ENCODE measurements at regions not wholly inside any gene's neighbourhood (a gene's known extent, or its start where the extent isn't known, plus 50 kb on each side); places are given as distances from the start of the nearest gene placed in this dataset.

DNA sequence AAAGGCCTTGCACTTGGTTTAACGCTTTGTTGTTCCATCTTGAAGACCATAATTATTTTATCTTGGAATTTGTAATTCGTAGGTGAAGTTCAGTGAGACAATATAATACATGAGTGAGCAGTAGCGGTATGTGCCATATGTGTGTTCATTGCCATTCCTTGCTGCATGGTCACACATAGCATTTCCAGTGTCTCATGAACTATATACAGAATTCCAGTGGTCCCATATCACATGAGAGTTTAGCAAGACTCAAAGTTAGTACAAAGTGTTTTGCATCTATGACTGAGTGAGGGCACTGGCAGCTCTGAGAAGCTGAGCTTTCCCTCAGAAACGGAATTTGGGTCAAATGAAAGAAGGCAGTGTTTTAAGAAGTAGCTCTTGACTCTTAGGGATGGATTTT lies 359.8 kb downstream of the FOXG1 start:
- Histone ChIP-seq H3K9me3 (replicated peaks in 1 of 2; ENCODE audit: control insufficient read depth in 1 of 2, insufficient read depth in 1 of 2, low read length in 2 of 2) (no peaks in the 10 kb centered on the region), H3K4me2 (replicated peaks; ENCODE audit: extremely low read depth, low read length, poor library complexity, severe bottlenecking) (no peak overlapping the region), H3K79me2 (ENCODE audit: insufficient read depth, low read length) (no peaks in the 10 kb centered on the region), H3K4me1 (ENCODE audit: control insufficient read depth in 1 of 2, insufficient read depth in 2 of 2, low read length in 2 of 2) (no peaks in the 10 kb centered on the region), H3K9ac (ENCODE audit: insufficient read depth, low read length, poor library complexity, severe bottlenecking) (no peak overlapping the region), H2AFZ (ENCODE audit: insufficient read depth, low read depth, low read length, poor library complexity, severe bottlenecking) (no peak overlapping the region), H3K4me3 (replicated peaks in 1 of 3; ENCODE audit: low read depth in 2 of 3, low read length in 3 of 3) (no peak overlapping the region), H3K27me3 (ENCODE audit: control insufficient read depth in 2 of 2, insufficient read depth in 2 of 2, low read length in 2 of 2) (no peaks in the 10 kb centered on the region), H4K20me1 (ENCODE audit: insufficient read depth, low read length) (no peaks in the 10 kb centered on the region), H3K36me3 (replicated peaks in 1 of 2; ENCODE audit: control insufficient read depth in 1 of 2, insufficient read depth in 2 of 2, low read length in 2 of 2) (no peaks in the 10 kb centered on the region), H3K27ac (ENCODE audit: low read depth in 1 of 2, low read length in 2 of 2) (no peak overlapping the region)
- peaks cover 0 to 4% (median 3%) of the 10 kb centered on the region in 7 donors for H3K9me3 Mint-ChIP-seq
- no peaks in the 10 kb centered on the region for H3K36me3 Mint-ChIP-seq
- intact Hi-C loops (cut with micrococcal nuclease): no loop called here
- DNase-seq: no peak
- TF ChIP-seq, protein P1, sequence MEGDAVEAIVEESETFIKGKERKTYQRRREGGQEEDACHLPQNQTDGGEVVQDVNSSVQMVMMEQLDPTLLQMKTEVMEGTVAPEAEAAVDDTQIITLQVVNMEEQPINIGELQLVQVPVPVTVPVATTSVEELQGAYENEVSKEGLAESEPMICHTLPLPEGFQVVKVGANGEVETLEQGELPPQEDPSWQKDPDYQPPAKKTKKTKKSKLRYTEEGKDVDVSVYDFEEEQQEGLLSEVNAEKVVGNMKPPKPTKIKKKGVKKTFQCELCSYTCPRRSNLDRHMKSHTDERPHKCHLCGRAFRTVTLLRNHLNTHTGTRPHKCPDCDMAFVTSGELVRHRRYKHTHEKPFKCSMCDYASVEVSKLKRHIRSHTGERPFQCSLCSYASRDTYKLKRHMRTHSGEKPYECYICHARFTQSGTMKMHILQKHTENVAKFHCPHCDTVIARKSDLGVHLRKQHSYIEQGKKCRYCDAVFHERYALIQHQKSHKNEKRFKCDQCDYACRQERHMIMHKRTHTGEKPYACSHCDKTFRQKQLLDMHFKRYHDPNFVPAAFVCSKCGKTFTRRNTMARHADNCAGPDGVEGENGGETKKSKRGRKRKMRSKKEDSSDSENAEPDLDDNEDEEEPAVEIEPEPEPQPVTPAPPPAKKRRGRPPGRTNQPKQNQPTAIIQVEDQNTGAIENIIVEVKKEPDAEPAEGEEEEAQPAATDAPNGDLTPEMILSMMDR (IDR thresholded peaks at IDR 0.05): no peak
- H3K27ac Mint-ChIP-seq: no peak overlapping the region
- no peaks in the 10 kb centered on the region for H3K27me3 Mint-ChIP-seq (ENCODE audit: low read depth in 3 of 3)
- no CpG with 5 or more reads among the region's 4 CpGs for whole genome bisulfite sequencing (ENCODE audit: insufficient coverage)
- H3K4me3 Mint-ChIP-seq: no peak overlapping the region
- no peaks in the 10 kb centered on the region for H3K4me1 Mint-ChIP-seq

DNA sequence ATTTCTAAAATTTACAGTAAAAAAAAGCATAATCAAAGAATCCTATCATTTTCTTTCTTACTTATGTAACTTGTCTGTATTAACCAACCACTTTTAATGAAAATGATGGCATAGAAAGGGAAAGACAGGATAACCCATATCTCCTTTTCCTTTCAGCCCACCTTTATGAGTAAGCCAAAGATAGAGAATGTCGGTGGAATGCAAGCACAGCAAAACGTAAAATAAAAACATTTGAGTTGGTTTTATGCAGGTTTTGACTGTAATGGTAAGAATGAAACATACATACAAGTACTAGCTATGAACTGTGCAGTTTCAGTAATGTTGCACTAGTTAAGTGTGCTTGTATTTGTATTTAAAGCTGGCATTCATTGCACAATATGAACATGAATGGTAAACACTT lies 360.3 kb downstream of the FOXG1 start:
- H3K27me3 Mint-ChIP-seq (ENCODE audit: low read depth in 3 of 3): no peaks in the 10 kb centered on the region

More for the DNA sequence above, 360.3 kb downstream of the FOXG1 start:
- Histone ChIP-seq H3K4me2 (replicated peaks; ENCODE audit: extremely low read depth, low read length, poor library complexity, severe bottlenecking) (no peak overlapping the region), H2AFZ (ENCODE audit: insufficient read depth, low read depth, low read length, poor library complexity, severe bottlenecking) (no peak overlapping the region), H3K79me2 (ENCODE audit: insufficient read depth, low read length) (no peaks in the 10 kb centered on the region), H3K4me3 (replicated peaks in 1 of 3; ENCODE audit: low read depth in 2 of 3, low read length in 3 of 3) (no peak overlapping the region), H3K9ac (ENCODE audit: insufficient read depth, low read length, poor library complexity, severe bottlenecking) (no peak overlapping the region), H3K27ac (ENCODE audit: low read depth in 1 of 2, low read length in 2 of 2) (no peak overlapping the region), H3K9me3 (replicated peaks in 1 of 2; ENCODE audit: control insufficient read depth in 1 of 2, insufficient read depth in 1 of 2, low read length in 2 of 2) (no peaks in the 10 kb centered on the region), H4K20me1 (ENCODE audit: insufficient read depth, low read length) (no peaks in the 10 kb centered on the region), H3K4me1 (ENCODE audit: control insufficient read depth in 1 of 2, insufficient read depth in 2 of 2, low read length in 2 of 2) (no peaks in the 10 kb centered on the region), H3K36me3 (replicated peaks in 1 of 2; ENCODE audit: control insufficient read depth in 1 of 2, insufficient read depth in 2 of 2, low read length in 2 of 2) (no peaks in the 10 kb centered on the region), H3K27me3 (ENCODE audit: control insufficient read depth in 2 of 2, insufficient read depth in 2 of 2, low read length in 2 of 2) (no peaks in the 10 kb centered on the region)
- Mint-ChIP-seq H3K36me3 (no peaks in the 10 kb centered on the region), H3K4me1 (no peaks in the 10 kb centered on the region), H3K9me3 (peaks cover 0 to 4% (median 0%) of the 10 kb centered on the region in 7 donors), H3K4me3 (no peak overlapping the region), H3K27ac (no peak overlapping the region)
- intact Hi-C loops (cut with micrococcal nuclease): no loop called here
- WGBS (ENCODE audit: insufficient coverage): no CpG with 5 or more reads among the region's 2 CpGs
- DNase-seq: no peak
- TF ChIP-seq, protein P1 (IDR thresholded peaks at IDR 0.05): no peak
